ENCODE measurements at regions not wholly inside any gene's neighbourhood (a gene's known extent, or its start where the extent isn't known, plus 50 kb on each side); places are given as distances from the start of the nearest gene placed in this dataset.

- ChIA-PET POLR2A (no interaction called here), CTCF (interaction anchor here (1.6 kb wide), 1 partner anchor 8 kb away, joined by 3 read pairs; no protein-coding TSS in a partner anchor)
- BruUV-seq (replicated peaks), result no TSS peak
- no peak for DNase-seq (ENCODE audit: unreplicated experiment)
- Mint-ChIP-seq H3K27ac (ENCODE audit: low read depth, unreplicated experiment) (no peak overlapping the region), H3K27me3 (ENCODE audit: insufficient read depth, unreplicated experiment) (no peaks in the 10 kb centered on the region), H3K4me1 (ENCODE audit: insufficient read depth, unreplicated experiment) (peaks cover 16% of the 10 kb centered on the region), H3K9me3 (ENCODE audit: unreplicated experiment) (no peaks in the 10 kb centered on the region), H3K4me3 (ENCODE audit: unreplicated experiment) (no peak overlapping the region), H3K36me3 (ENCODE audit: insufficient read depth, unreplicated experiment) (no peaks in the 10 kb centered on the region)
- intact Hi-C loops (cut with micrococcal nuclease), result no loop called here
- TF ChIP-seq, protein P1, sequence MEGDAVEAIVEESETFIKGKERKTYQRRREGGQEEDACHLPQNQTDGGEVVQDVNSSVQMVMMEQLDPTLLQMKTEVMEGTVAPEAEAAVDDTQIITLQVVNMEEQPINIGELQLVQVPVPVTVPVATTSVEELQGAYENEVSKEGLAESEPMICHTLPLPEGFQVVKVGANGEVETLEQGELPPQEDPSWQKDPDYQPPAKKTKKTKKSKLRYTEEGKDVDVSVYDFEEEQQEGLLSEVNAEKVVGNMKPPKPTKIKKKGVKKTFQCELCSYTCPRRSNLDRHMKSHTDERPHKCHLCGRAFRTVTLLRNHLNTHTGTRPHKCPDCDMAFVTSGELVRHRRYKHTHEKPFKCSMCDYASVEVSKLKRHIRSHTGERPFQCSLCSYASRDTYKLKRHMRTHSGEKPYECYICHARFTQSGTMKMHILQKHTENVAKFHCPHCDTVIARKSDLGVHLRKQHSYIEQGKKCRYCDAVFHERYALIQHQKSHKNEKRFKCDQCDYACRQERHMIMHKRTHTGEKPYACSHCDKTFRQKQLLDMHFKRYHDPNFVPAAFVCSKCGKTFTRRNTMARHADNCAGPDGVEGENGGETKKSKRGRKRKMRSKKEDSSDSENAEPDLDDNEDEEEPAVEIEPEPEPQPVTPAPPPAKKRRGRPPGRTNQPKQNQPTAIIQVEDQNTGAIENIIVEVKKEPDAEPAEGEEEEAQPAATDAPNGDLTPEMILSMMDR (IDR thresholded peaks at IDR 0.05; ENCODE audit: unreplicated experiment), result no peak
These were observed 153.1 kb upstream of the FGGY start for GRCh38 chr1:59143811-59144210.

GRCh38 chr1:59144959-59145358 is 151.9 kb upstream of the FGGY start:
- no peak overlapping the region for H3K27ac Mint-ChIP-seq (ENCODE audit: low read depth, unreplicated experiment)
- ChIA-PET CTCF (interaction anchor here (0.6 kb wide), 1 partner anchor 159 kb away, joined by 3 read pairs; no protein-coding TSS in a partner anchor), POLR2A (interaction anchor here (0.7 kb wide), 1 partner anchor 612 kb away, joined by 3 read pairs; no protein-coding TSS in a partner anchor)
- TF ChIP-seq, protein P1 (IDR thresholded peaks at IDR 0.05; ENCODE audit: unreplicated experiment), result no peak
- DNase-seq (ENCODE audit: unreplicated experiment), result no peak
- H3K9me3 Mint-ChIP-seq (ENCODE audit: unreplicated experiment), result no peaks in the 10 kb centered on the region
- BruUV-seq (replicated peaks), result no TSS peak
- intact Hi-C loops (cut with micrococcal nuclease), result no loop called here
- no peaks in the 10 kb centered on the region for H3K36me3 Mint-ChIP-seq (ENCODE audit: insufficient read depth, unreplicated experiment)
- no peak overlapping the region for H3K4me3 Mint-ChIP-seq (ENCODE audit: unreplicated experiment)
- no peaks in the 10 kb centered on the region for H3K27me3 Mint-ChIP-seq (ENCODE audit: insufficient read depth, unreplicated experiment)
- peaks cover 18% of the 10 kb centered on the region for H3K4me1 Mint-ChIP-seq (ENCODE audit: insufficient read depth, unreplicated experiment)

DNA sequence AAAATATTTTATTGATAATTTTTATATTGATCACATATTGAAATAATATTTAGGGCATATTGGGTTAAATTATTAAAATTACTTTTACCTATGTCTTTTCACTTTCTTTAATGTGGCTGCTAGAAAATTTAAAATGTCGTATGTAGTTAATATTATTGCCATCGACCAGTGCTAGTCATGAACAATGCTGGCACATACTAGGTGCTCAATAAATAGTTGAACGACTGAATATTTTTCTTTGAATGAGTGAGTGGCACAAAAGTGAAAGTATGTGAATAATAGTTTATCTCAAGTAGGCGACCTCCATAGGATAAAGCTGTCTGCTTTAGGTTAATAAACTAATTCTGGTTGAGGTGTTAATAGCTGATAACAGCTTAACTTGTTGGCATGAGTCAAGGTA is 150.8 kb upstream of the FGGY start:
- Mint-ChIP-seq H3K27me3 (ENCODE audit: insufficient read depth, unreplicated experiment) (no peaks in the 10 kb centered on the region), H3K27ac (ENCODE audit: low read depth, unreplicated experiment) (no peak overlapping the region), H3K36me3 (ENCODE audit: insufficient read depth, unreplicated experiment) (no peaks in the 10 kb centered on the region), H3K4me1 (ENCODE audit: insufficient read depth, unreplicated experiment) (peaks cover 29% of the 10 kb centered on the region), H3K4me3 (ENCODE audit: unreplicated experiment) (peak overlapping the region; percentile 55), H3K9me3 (ENCODE audit: unreplicated experiment) (no peaks in the 10 kb centered on the region)
- BruUV-seq (replicated peaks), result no TSS peak
- POLR2A ChIA-PET, result no interaction called here
- CTCF ChIA-PET, result no interaction called here
- intact Hi-C loops (cut with micrococcal nuclease), result no loop called here
- no peak for DNase-seq (ENCODE audit: unreplicated experiment)
- TF ChIP-seq, protein P1 (IDR thresholded peaks at IDR 0.05; ENCODE audit: unreplicated experiment), result no peak

- Mint-ChIP-seq H3K4me3 (ENCODE audit: unreplicated experiment) (peak overlapping the region; percentile 55), H3K36me3 (ENCODE audit: insufficient read depth, unreplicated experiment) (no peaks in the 10 kb centered on the region), H3K27me3 (ENCODE audit: insufficient read depth, unreplicated experiment) (no peaks in the 10 kb centered on the region), H3K4me1 (ENCODE audit: insufficient read depth, unreplicated experiment) (peaks cover 37% of the 10 kb centered on the region), H3K27ac (ENCODE audit: low read depth, unreplicated experiment) (no peak overlapping the region), H3K9me3 (ENCODE audit: unreplicated experiment) (no peaks in the 10 kb centered on the region)
- intact Hi-C loops (cut with micrococcal nuclease), result no loop called here
- DNase-seq (ENCODE audit: unreplicated experiment), result no peak
- TF ChIP-seq, protein P1 (IDR thresholded peaks at IDR 0.05; ENCODE audit: unreplicated experiment), result no peak
- BruUV-seq (replicated peaks), result no TSS peak
- ChIA-PET POLR2A (interaction anchor here (2.2 kb wide), 1 partner anchor 10 kb away, joined by 7 read pairs; no protein-coding TSS in a partner anchor), CTCF (no interaction called here)
These were observed 150.1 kb upstream of the FGGY start for GRCh38 chr1:59146651-59147358.
